HG02970 (cell line): ENCODE measurements at regions not wholly inside any gene's neighbourhood (a gene's known extent, or its start where the extent isn't known, plus 50 kb on each side); places are given as distances from the start of the nearest gene placed in this dataset.

Source experiments
- ATAC-seq: cut with Tn5 transposase; IDR thresholded peaks from one replicate; pipeline ENCODE4 v1.9.1; 2021; ENCODE audit warnings: mild to moderate bottlenecking, moderate library complexity, moderate number of reproducible peaks; ENCODE audit not compliant: unreplicated experiment, low FRiP score

DNA sequence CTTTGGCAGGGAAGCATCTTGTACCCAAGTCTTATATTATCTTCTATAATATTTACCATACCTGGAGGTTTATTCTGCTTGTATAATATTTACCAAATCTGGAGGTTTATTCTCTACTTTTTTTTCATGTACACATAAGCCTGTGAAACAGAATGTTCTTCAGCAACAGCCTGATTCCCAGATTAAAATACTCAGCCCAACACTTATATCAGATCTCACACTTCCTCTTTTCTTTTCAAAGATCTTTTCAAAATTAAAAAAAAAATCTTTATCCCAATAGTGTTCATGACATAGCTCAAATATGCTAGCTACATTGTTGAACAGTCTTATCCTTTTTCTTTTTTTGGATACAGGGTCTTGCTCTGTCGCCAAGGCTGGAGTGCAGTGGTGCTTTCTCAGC, 300.7 kb downstream of the LMO7 start:
- no peak for ATAC-seq

DNA sequence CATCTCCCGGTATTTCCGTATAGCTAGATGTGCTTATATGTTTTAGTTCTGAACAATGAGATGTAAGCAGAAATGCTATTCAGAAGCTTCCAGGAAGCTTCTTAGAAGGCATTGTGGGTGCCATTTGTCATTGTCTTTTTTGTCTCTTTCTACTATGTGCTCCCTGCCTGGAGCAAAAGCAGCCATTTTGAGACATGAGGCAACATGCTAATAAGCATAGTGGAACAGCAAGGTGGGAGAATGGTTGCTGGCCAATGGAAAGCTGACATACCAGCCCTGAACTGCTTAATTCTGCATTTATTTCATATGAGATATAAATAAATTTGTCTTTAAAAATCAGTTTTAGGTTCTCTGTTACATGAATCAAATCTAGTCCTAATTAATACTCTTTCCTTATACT, 299.7 kb downstream of the LMO7 start:
- no peak for ATAC-seq

DNA sequence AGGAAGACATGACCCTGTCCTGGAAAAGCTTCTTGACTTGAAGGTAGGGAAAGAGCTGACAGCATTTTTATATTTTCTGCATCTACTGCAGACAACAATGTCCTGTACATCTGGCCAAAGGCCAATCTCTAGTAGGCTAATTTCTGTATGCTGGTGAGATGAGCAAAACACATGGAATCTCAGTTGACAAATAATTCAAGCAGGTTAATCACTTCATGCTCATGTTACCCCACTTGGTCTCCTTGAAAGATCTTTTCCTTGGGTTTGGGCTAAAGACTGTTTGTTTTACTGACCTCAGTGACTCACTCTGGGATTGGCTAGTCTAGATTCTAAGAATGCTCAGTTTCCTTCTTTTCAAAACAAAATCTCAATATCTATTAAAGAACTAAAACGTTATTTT, 298.8 kb downstream of the LMO7 start:
- ATAC-seq: no peak

DNA sequence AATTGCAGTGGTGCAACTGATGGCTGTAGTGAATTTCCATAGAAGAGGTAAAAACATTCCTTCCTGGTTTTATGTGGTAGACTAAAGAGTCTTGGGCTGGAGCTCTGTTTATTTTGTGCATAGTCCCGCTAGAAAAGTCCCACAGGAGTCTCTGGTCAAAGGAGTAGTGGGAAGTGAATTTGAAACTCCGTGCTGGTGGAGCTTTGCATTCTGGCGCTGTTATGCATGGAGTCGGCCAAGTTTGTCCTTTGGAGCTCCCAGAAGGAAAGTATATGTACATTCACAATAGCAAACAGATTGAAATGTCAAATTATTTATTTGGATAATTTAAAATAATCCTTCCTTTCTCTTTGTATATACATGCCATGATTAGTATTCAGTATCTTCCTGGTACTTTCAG, 296.5 kb downstream of the LMO7 start:
- ATAC-seq: no peak

DNA sequence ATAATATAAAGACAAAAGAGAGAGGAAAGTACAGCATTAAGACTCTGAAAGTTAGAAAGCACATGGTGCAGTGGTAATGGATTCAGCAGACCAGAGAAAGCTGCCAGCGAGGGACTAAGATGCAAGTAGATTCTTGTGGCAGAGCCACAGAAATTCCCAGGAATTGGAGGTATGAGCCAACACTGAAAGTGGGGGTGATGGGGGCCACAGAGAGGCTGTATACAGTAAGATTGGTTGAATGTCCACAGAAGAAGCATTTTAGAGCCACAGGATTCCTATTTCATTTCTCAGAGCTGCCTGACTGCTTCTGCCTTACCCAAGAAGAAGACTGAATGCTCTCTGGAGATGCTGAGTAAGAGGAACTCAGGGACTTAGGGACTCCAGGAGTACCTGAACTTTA, 295.0 kb downstream of the LMO7 start:
- ATAC-seq: no peak

DNA sequence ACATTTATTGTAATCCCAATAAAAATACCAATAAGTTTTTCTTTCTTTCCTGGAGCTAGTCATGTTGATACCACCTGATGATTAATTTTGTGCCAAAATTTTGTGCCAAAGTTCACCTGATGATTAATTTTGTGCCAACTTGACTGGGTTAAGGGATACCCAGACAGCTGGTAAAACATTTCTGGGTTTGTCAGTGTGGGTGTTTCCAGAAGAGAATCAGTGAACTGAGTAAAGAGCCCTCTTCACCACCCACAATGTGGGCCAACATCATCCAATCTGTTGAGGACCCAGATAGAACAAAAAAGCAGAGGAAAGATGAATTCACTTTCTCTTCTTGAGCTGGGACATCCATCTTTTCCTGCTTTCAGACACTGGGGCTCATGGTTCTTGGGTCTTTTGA, 292.9 kb downstream of the LMO7 start:
- ATAC-seq: no peak

DNA sequence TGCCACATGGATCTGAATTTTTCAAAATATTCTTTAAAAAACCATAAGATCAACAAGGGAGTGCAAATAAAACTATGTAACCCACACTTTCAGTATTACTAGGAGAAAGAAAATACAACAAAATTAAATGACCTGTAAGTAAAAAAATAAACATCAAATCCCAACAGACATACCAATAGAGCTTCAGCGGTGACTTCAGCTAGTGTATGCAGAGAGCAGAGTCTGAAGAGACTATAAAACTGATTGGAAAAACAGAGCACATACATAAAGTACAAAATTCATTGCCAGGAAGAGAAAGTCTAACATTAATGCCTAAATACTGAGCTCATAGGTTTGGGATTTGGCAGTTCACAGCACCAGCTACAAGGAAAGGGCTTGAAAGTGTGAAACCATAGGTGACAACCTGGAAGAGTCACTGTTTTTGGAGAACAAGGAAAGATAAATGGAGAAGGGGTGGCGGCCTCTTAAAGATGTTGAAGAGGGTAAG, 291.1 kb downstream of the LMO7 start:
- no peak for ATAC-seq

DNA sequence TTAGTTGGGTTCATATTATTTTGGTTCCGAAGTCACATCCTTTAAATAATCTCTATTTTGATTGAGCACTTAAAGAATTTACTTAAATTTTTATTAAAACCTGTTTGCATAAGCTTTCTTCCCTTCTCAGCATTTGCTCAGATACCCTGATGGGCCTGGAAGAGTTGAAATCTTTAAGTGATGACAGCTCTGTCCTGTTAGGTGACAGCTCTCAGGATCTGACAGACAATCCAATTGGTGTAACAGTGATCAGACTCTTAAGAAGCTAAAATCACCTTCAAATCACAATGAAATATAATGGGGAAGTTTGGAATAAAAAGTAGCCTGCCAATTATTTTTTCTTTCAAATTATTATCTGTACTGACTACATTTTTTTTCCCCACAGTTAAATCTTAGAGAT, 284.4 kb downstream of the LMO7 start:
- no peak for ATAC-seq

DNA sequence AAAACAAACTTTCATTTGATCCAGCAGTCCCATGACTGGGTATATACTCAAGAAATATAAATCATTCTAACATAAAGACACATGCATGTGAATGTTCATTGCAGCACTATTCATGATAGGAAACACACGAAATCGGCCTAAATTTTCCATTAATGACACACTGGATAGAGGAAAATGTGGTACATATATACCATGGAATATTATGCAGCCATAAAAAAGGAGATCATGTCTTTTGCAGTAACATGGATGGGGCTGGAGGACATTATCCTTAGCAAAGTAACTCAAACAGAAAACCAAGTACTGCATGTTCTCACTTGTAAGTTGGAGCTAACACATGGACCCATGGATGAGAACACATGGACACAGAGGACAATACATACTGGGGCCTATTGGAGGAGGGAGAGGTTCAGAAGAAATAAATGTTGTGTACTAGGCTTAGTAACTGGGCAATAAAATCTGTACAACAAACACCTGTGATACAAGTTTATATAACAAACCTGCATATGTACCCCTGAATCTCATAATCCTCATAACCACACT, 283.6 kb downstream of the LMO7 start:
- ATAC-seq: no peak

DNA sequence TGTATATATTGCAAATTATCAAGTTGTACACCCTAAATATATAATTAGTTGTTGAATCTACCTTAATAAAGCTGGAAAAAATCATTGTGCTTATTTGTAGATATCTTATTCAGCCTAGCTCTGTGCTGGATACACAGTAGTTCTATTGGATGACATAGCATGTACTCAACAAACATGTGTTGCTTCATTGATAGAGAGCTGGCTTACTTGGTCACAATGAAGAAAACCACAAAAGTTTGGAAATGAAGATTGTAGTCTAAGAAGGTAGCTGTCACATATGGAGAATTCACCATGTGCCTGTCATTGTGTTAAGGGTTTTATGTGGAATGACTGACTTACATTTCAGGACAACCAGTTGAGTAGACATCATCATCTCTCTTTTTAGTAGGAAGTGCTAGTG, 278.9 kb downstream of the LMO7 start:
- no peak for ATAC-seq

DNA sequence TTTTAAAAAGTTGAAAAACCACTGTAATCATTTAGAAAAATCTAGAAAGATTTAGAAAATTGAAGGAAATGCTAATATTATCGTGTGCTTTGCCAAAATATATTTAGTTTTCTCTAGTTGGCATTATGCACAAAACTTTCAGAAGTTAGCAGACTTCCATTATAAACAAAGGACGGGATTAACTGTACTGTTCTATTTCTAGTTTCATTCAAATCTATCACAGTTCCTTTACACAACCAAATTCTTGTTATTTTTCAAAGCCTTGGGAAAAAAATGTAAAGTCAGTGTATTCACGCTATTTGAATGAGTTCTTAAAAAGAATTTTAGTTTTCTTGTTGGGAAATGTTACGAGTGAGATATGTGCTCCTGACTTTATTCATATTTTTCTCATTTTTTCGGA, 277.8 kb downstream of the LMO7 start:
- ATAC-seq: no peak

DNA sequence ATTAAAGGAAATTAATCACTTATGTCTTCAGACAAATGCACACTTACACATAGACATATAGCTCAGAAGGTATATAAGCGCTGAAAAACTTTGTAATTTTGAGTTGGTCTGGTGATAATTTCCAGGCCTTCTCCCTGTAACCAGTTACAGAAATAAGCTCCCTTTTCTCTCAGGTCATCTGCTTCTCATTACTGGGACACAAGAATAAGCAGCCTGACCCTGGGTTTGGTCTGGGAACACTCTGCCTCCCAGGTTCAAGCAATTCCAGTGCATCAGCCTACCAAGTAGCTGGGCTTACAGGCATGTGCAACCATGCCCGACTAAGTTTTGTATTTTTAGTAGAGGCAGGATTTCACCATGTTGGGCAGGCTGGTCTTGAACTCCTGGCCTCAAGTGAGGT, 274.5 kb downstream of the LMO7 start:
- no peak for ATAC-seq
